Smooth muscle cell (in vitro differentiated cells): ENCODE measurements at regions not wholly inside any gene's neighbourhood (a gene's known extent, or its start where the extent isn't known, plus 50 kb on each side); places are given as distances from the start of the nearest gene placed in this dataset.

Source experiments
- DNase-seq: peaks from one replicate; lab custom pipeline; 2025; ENCODE audit not compliant: unreplicated experiment; lab: John Stamatoyannopoulos, UW
- H2AFZ ChIP-seq: fragments of 200-600 bp; sonication (generic); 2 replicates; pipeline ENCODE4 v1.6.0; 2016; ENCODE audit warnings: antibody characterized with exemption, low read depth, mild to moderate bottlenecking
- H3F3A ChIP-seq: fragments of 200-600 bp; sonication (generic); 2 replicates; pipeline ENCODE4 v1.6.0; 2017; ENCODE audit warnings: antibody characterized with exemption, low read depth
- H3K27ac ChIP-seq: fragments of 200-600 bp; sonication (generic); 2 replicates; pipeline ENCODE4 v1.5.1; 2016; ENCODE audit warnings: low read depth, mild to moderate bottlenecking
- H3K27me3 ChIP-seq: fragments of 200-600 bp; sonication (generic); 2 replicates; pipeline ENCODE4 v1.6.1; 2016; ENCODE audit warnings: low read depth, mild to moderate bottlenecking
- H3K36me3 ChIP-seq: fragments of 200-600 bp; sonication (generic); 2 replicates; pipeline ENCODE4 v1.5.1; 2016; ENCODE audit warnings: low read depth
- H3K4me1 ChIP-seq: fragments of 200-600 bp; sonication (generic); 2 replicates; pipeline ENCODE4 v1.5.1; 2016; ENCODE audit warnings: low read depth
- H3K4me2 ChIP-seq: fragments of 200-600 bp; sonication (generic); 2 replicates; pipeline ENCODE4 v1.6.0; 2016; ENCODE audit warnings: mild to moderate bottlenecking
- H3K4me3 ChIP-seq: fragments of 200-600 bp; sonication (generic); 2 replicates; pipeline ENCODE4 v1.5.1; 2016; ENCODE audit warnings: mild to moderate bottlenecking
- H3K79me2 ChIP-seq: fragments of 200-600 bp; sonication (generic); 2 replicates; pipeline ENCODE4 v1.6.0; 2016; ENCODE audit warnings: low read depth, mild to moderate bottlenecking
- H3K9ac ChIP-seq: fragments of 200-600 bp; sonication (generic); 2 replicates; pipeline ENCODE4 v1.6.0; 2016; ENCODE audit warnings: low read depth
- H3K9me3 ChIP-seq: fragments of 200-600 bp; sonication (generic); replicated peaks from 2 replicates; pipeline ENCODE4 v1.5.1; 2016; ENCODE audit warnings: low read depth
- H4K20me1 ChIP-seq: fragments of 200-600 bp; sonication (generic); 2 replicates; pipeline ENCODE4 v1.6.0; 2016; ENCODE audit warnings: low read depth
- CTCF ChIP-seq: fragments of 200-600 bp; sonication (generic); IDR thresholded peaks from 2 replicates; pipeline ENCODE4 v1.5.1; 2017; ENCODE audit warnings: borderline replicate concordance, mild to moderate bottlenecking, antibody characterized with exemption; ENCODE audit not compliant: insufficient read depth, poor library complexity, severe bottlenecking
- WGBS: methylation state at CpG from one replicate; pipeline ENCODE4 v1.1.7; 2016; ENCODE audit warnings: low lambda C conversion rate; 5-methylcytosine and 5-hydroxymethylcytosine counted together

GRCh38 chr2:239595726-239596125 lies 194.9 kb upstream of the HDAC4 start:
- DNase-seq, result no peak
- no peaks in the 10 kb centered on the region for H3K79me2 ChIP-seq

GRCh38 chr2:239594772-239595608 lies 194.2 kb upstream of the HDAC4 start:
- TF ChIP-seq CTCF, result no peak
- Histone ChIP-seq H2AFZ (no peak overlapping the region), H3F3A (no peaks in the 10 kb centered on the region), H3K4me3 (no peak overlapping the region), H3K4me2 (no peak overlapping the region), H3K36me3 (no peaks in the 10 kb centered on the region), H3K4me1 (no peaks in the 10 kb centered on the region), H3K27me3 (no peaks in the 10 kb centered on the region), H3K9me3 (no peaks in the 10 kb centered on the region), H3K9ac (no peak overlapping the region), H4K20me1 (no peaks in the 10 kb centered on the region), H3K79me2 (no peaks in the 10 kb centered on the region), H3K27ac (no peak overlapping the region)
- 91% methylated on average over 19 of the region's 20 CpGs for WGBS
- DNase-seq, result no peak

More at GRCh38 chr2:239595726-239596125, 194.9 kb upstream of the HDAC4 start:
- no peak for TF ChIP-seq CTCF
- no peaks in the 10 kb centered on the region for H4K20me1 ChIP-seq
- H3K9ac ChIP-seq, result no peak overlapping the region
- no peak overlapping the region for H3K27ac ChIP-seq
- no peaks in the 10 kb centered on the region for H3K36me3 ChIP-seq
- H2AFZ ChIP-seq, result no peak overlapping the region
- WGBS, result 96% methylated on average over 8 of the region's 8 CpGs
- H3K4me3 ChIP-seq, result no peak overlapping the region
- H3F3A ChIP-seq, result no peaks in the 10 kb centered on the region
- no peaks in the 10 kb centered on the region for H3K9me3 ChIP-seq
- no peaks in the 10 kb centered on the region for H3K27me3 ChIP-seq
- H3K4me1 ChIP-seq, result no peaks in the 10 kb centered on the region
- H3K4me2 ChIP-seq, result no peak overlapping the region

GRCh38 chr2:239594019-239594771 lies 193.4 kb upstream of the HDAC4 start:
- H3F3A ChIP-seq, result no peaks in the 10 kb centered on the region
- no peaks in the 10 kb centered on the region for H3K79me2 ChIP-seq
- DNase-seq, result no peak
- no peaks in the 10 kb centered on the region for H3K36me3 ChIP-seq
- no peaks in the 10 kb centered on the region for H4K20me1 ChIP-seq
- peak; percentile 17 for TF ChIP-seq CTCF
- no peaks in the 10 kb centered on the region for H3K27me3 ChIP-seq
- no peak overlapping the region for H3K4me3 ChIP-seq
- no peak overlapping the region for H3K27ac ChIP-seq
- 67% methylated on average over 15 of the region's 17 CpGs for WGBS
- no peak overlapping the region for H3K4me2 ChIP-seq
- no peak overlapping the region for H3K9ac ChIP-seq
- no peaks in the 10 kb centered on the region for H3K4me1 ChIP-seq
- no peaks in the 10 kb centered on the region for H3K9me3 ChIP-seq
- H2AFZ ChIP-seq, result no peak overlapping the region
